IMR-90 (cell line): ENCODE measurements at regions not wholly inside any gene's neighbourhood (a gene's known extent, or its start where the extent isn't known, plus 50 kb on each side); places are given as distances from the start of the nearest gene placed in this dataset.

Experiments used
- ATAC-seq: fragments of 200-7000 bp; cut with Tn5 transposase; 2 replicates; pipeline ENCODE4 v1.9.1; 2020; ENCODE audit warnings: low read depth, mild to moderate bottlenecking, moderate library complexity
- BruUV-seq: library from RNA; stranded (reverse); fragments of 400-500 nt; replicated peaks from 2 replicates; lab custom pipeline; 2021; lab: Mats Ljungman, UMichigan
- CTCF ChIA-PET: fragments of 300-600 bp; formaldehyde crosslinking; extraction: SDS; loops from one replicate; lab custom pipeline; 2021; ENCODE audit warnings: antibody characterized with exemption; lab: Yijun Ruan, JAX
- POLR2A ChIA-PET: fragments of 300-600 bp; sonication (Branson Sonifier 250); formaldehyde crosslinking; loops from one replicate; lab custom pipeline; 2022; ENCODE audit warnings: antibody characterized with exemption; ENCODE audit not compliant: unreplicated experiment; lab: Charles Lee
- DNase-seq: peaks from one replicate; pipeline ENCODE4 v3.0.0; 2013
- H2AFZ ChIP-seq: replicated peaks from 2 replicates; pipeline ENCODE3; 2013; ENCODE audit warnings: low read length, mild to moderate bottlenecking; ENCODE audit not compliant: poor library complexity
- H2AK5ac ChIP-seq: 2 replicates; pipeline ENCODE4 v1.6.1; 2013; ENCODE audit warnings: low read depth, low read length, inconsistent platforms
- H2AK9ac ChIP-seq: replicated peaks from 2 replicates; pipeline ENCODE3; 2013; ENCODE audit warnings: mild to moderate bottlenecking, low read depth, low read length, moderate library complexity; ENCODE audit not compliant: poor library complexity
- H2BK120ac ChIP-seq: 2 replicates; pipeline ENCODE4 v1.6.1; 2013; ENCODE audit warnings: low read depth, low read length, inconsistent platforms
- H2BK15ac ChIP-seq: 3 replicates; pipeline ENCODE4 v1.6.1; 2013; ENCODE audit warnings: low read depth, low read length, inconsistent platforms
- H2BK20ac ChIP-seq: 2 replicates; pipeline ENCODE4 v1.6.1; 2013; ENCODE audit warnings: low read depth, mild to moderate bottlenecking, inconsistent platforms, low read length, moderate library complexity
- H2BK5ac ChIP-seq: 2 replicates; pipeline ENCODE4 v1.6.1; 2013; ENCODE audit warnings: mild to moderate bottlenecking, low read depth, low read length, inconsistent platforms; ENCODE audit not compliant: poor library complexity, severe bottlenecking
- H3K14ac ChIP-seq: replicated peaks from 2 replicates; pipeline ENCODE4 v1.6.1; 2013; ENCODE audit warnings: low read depth, low read length, inconsistent platforms
- H3K18ac ChIP-seq: 2 replicates; pipeline ENCODE4 v1.6.1; 2013; ENCODE audit warnings: low read depth, low read length, control low read depth
- H3K23ac ChIP-seq: 2 replicates; pipeline ENCODE4 v1.6.1; 2013; ENCODE audit warnings: low read depth, low read length, inconsistent platforms
- H3K27ac ChIP-seq: 2 replicates; pipeline ENCODE4 v1.5.1; 2013; ENCODE audit warnings: mild to moderate bottlenecking, control low read depth, low read length; ENCODE audit not compliant: insufficient read depth
- H3K27me3 ChIP-seq: 2 replicates; pipeline ENCODE4 v1.6.1; 2013; ENCODE audit warnings: low read length; ENCODE audit not compliant: control insufficient read depth, insufficient read depth
- H3K36me3 ChIP-seq: 2 replicates; pipeline ENCODE4 v1.6.1; 2013; ENCODE audit warnings: low read length, mixed read lengths; ENCODE audit not compliant: control insufficient read depth, insufficient read depth
- H3K4ac ChIP-seq: 2 replicates; pipeline ENCODE4 v1.6.1; 2013; ENCODE audit warnings: low read depth, low read length, inconsistent platforms
- H3K4me1 ChIP-seq: 2 replicates; pipeline ENCODE4 v1.6.1; 2013; ENCODE audit warnings: low read length, mixed read lengths; ENCODE audit not compliant: control insufficient read depth, insufficient read depth
- H3K4me2 ChIP-seq: 2 replicates; pipeline ENCODE4 v1.6.1; 2013; ENCODE audit warnings: low read depth, mild to moderate bottlenecking, control low read depth, low read length, moderate library complexity
- H3K4me3 ChIP-seq: 2 replicates; pipeline ENCODE4 v1.5.1; 2013; ENCODE audit warnings: low read depth, mild to moderate bottlenecking, control low read depth, low read length, moderate library complexity; ENCODE audit not compliant: insufficient read depth
- H3K56ac ChIP-seq: 2 replicates; pipeline ENCODE4 v1.6.1; 2013; ENCODE audit warnings: low read length, inconsistent platforms; ENCODE audit not compliant: insufficient read depth; ENCODE audit errors: extremely low read depth
- H3K79me1 ChIP-seq, 2 experiments: 2 replicates each; pipeline ENCODE4 v1.6.1; 2013; ENCODE audit warnings: low read length in 2 of 2, inconsistent platforms in 1 of 2, low read depth in 1 of 2
- H3K9ac ChIP-seq: 2 replicates; pipeline ENCODE4 v1.6.1; 2013; ENCODE audit warnings: low read depth, low read length, control low read depth
- H3K9me1 ChIP-seq: 2 replicates; pipeline ENCODE4 v1.6.1; 2013; ENCODE audit warnings: low read length, inconsistent platforms; ENCODE audit not compliant: insufficient read depth
- H3K9me3 ChIP-seq: 2 replicates; pipeline ENCODE4 v1.6.1; 2013; ENCODE audit warnings: low read length; ENCODE audit not compliant: control insufficient read depth, insufficient read depth
- H4K20me1 ChIP-seq: 2 replicates; pipeline ENCODE4 v1.6.1; 2013; ENCODE audit warnings: low read length, inconsistent platforms; ENCODE audit not compliant: insufficient read depth
- H4K5ac ChIP-seq: 2 replicates; pipeline ENCODE4 v1.6.1; 2013; ENCODE audit warnings: mild to moderate bottlenecking, low read depth, low read length, control low read depth
- H4K8ac ChIP-seq, 2 experiments: 2 replicates each; pipeline ENCODE4 v1.6.1; 2013; ENCODE audit warnings: low read depth in 2 of 2, low read length in 2 of 2, control low read depth in 1 of 2, inconsistent platforms in 1 of 2
- H4K91ac ChIP-seq: 2 replicates; pipeline ENCODE4 v1.6.1; 2013; ENCODE audit warnings: low read depth, low read length, inconsistent platforms; ENCODE audit not compliant: insufficient read depth
- BHLHE40 ChIP-seq: fragments of 150-350 bp; IDR thresholded peaks from 2 replicates; pipeline ENCODE4 v1.6.1; 2016; ENCODE audit warnings: mild to moderate bottlenecking, low read depth, low read length
- CEBPB ChIP-seq: IDR thresholded peaks from 2 replicates; pipeline ENCODE4 v1.6.1; 2012; ENCODE audit warnings: low read depth, low read length, improper control_type of control experiment
- CHD1 ChIP-seq: IDR thresholded peaks from 2 replicates; pipeline ENCODE4 v1.6.1; 2012; ENCODE audit warnings: low read depth, low read length, improper control_type of control experiment
- ELK1 ChIP-seq: fragments of 150-350 bp; IDR thresholded peaks from 2 replicates; pipeline ENCODE4 v1.6.1; 2016; ENCODE audit warnings: low read depth, mild to moderate bottlenecking, low read length, moderate library complexity, borderline replicate concordance
- FOS ChIP-seq: fragments of 150-350 bp; IDR thresholded peaks from 2 replicates; pipeline ENCODE4 v1.6.1; 2016; ENCODE audit warnings: low read depth, low read length
- MAFK ChIP-seq: IDR thresholded peaks from 2 replicates; pipeline ENCODE4 v1.6.1; 2012; ENCODE audit warnings: low read depth, low read length, improper control_type of control experiment
- MAZ ChIP-seq: IDR thresholded peaks from 2 replicates; pipeline ENCODE4 v1.6.1; 2012; ENCODE audit warnings: low read depth, mild to moderate bottlenecking, low read length, improper control_type of control experiment, moderate library complexity, borderline replicate concordance
- MXI1 ChIP-seq: IDR thresholded peaks from 2 replicates; pipeline ENCODE4 v1.6.1; 2012; ENCODE audit warnings: low read depth, mild to moderate bottlenecking, low read length, moderate library complexity, borderline replicate concordance
- NFE2L2 ChIP-seq: fragments of 150-350 bp; IDR thresholded peaks from 2 replicates; pipeline ENCODE4 v1.6.1; 2016; ENCODE audit warnings: low read depth, mild to moderate bottlenecking, low read length
- POLR2A ChIP-seq: IDR thresholded peaks from 2 replicates; pipeline ENCODE4 v1.6.1; 2012; ENCODE audit warnings: mild to moderate bottlenecking, low read depth, low read length
- RAD21 ChIP-seq: IDR thresholded peaks from 2 replicates; pipeline ENCODE4 v1.6.1; 2012; ENCODE audit warnings: low read length, improper control_type of control experiment
- RCOR1 ChIP-seq: IDR thresholded peaks from 2 replicates; pipeline ENCODE4 v1.6.1; 2012; ENCODE audit warnings: mild to moderate bottlenecking, low read length, improper control_type of control experiment; ENCODE audit not compliant: insufficient replicate concordance
- RFX5 ChIP-seq: IDR thresholded peaks from 2 replicates; pipeline ENCODE4 v1.8.0; 2012; ENCODE audit warnings: low read depth, mild to moderate bottlenecking, low read length, moderate library complexity
- SMC3 ChIP-seq: fragments of 150-350 bp; IDR thresholded peaks from 2 replicates; pipeline ENCODE4 v1.6.1; 2016; ENCODE audit warnings: low read depth, mild to moderate bottlenecking, antibody characterized with exemption, low read length, moderate library complexity
- USF2 ChIP-seq: fragments of 150-350 bp; IDR thresholded peaks from 2 replicates; pipeline ENCODE4 v1.6.1; 2017; ENCODE audit warnings: mild to moderate bottlenecking, antibody characterized with exemption, low read length, low read depth
- WGBS, 2 experiments: methylation state at CpG; one replicate each; pipeline versions ENCODE4 v1.1.5 to v1.1.7; 2013; ENCODE audit warnings: missing lambda C conversion rate in 2 of 2; ENCODE audit not compliant: insufficient read length in 1 of 2; ENCODE audit errors: extremely low coverage in 2 of 2; 5-methylcytosine and 5-hydroxymethylcytosine counted together
- dilution Hi-C: fragments of 300-500 bp; cut with HindIII; formaldehyde crosslinking; loops from one replicate; pipeline ENCODE4 v1.14.3; 2018; ENCODE audit warnings: low sequenced_read_pairs; ENCODE audit not compliant: unreplicated experiment
- in situ Hi-C: fragments of 300-500 bp; cut with MboI; formaldehyde crosslinking; loops from 3 replicates; pipeline ENCODE4 v1.14.3; 2019; ENCODE audit warnings: low sequenced_read_pairs, inconsistent platforms, mixed read lengths
- intact Hi-C: fragments of 100-400 bp; cut with micrococcal nuclease; formaldehyde crosslinking; loops from 2 replicates; pipeline ENCODE4 v1.10.0; 2022

GRCh38 chr20:51886341-51886740 lies 84.0 kb upstream of the SALL4 start:
- CTCF ChIA-PET = interaction anchor here (0.5 kb wide), 1 partner anchor 23 kb away, joined by 3 read pairs; no protein-coding TSS in a partner anchor
- in situ Hi-C loops (no loop called here), intact Hi-C loops (no loop called here), dilution Hi-C loops (no loop called here)
- Histone ChIP-seq H3K27me3 (peaks cover 10% of the 10 kb centered on the region), H3K56ac (no peak overlapping the region), H3K18ac (no peak overlapping the region), H2BK5ac (no peak overlapping the region), H3K4ac (no peak overlapping the region), H3K4me3 (no peak overlapping the region), H2AK5ac (no peak overlapping the region), H2AK9ac (no peak overlapping the region), H4K91ac (no peak overlapping the region), H3K4me1 (no peaks in the 10 kb centered on the region), H3K79me1 (no peaks in the 10 kb centered on the region), H3K14ac (no peak overlapping the region), H4K5ac (no peak overlapping the region), H3K9me3 (no peaks in the 10 kb centered on the region), H3K27ac (no peak overlapping the region), H3K36me3 (no peaks in the 10 kb centered on the region), H3K9ac (no peak overlapping the region), H2BK20ac (no peak overlapping the region), H3K9me1 (no peaks in the 10 kb centered on the region), H4K8ac (no peak overlapping the region), H2AFZ (no peak overlapping the region), H2BK120ac (no peak overlapping the region), H4K20me1 (no peaks in the 10 kb centered on the region), H3K4me2 (no peak overlapping the region), H2BK15ac (no peak overlapping the region), H3K23ac (no peak overlapping the region)
- BruUV-seq = no TSS peak
- WGBS, 2 experiments = no CpG with 5 or more reads among the region's 2 CpGs
- no peak for DNase-seq
- TF ChIP-seq CEBPB (no peak), BHLHE40 (no peak), CHD1 (no peak), RAD21 (no peak), ELK1 (no peak), MAFK (no peak), RCOR1 (no peak), USF2 (no peak), FOS (no peak), MXI1 (no peak), POLR2A (no peak), MAZ (no peak), RFX5 (no peak), NFE2L2 (no peak), SMC3 (no peak)
- POLR2A ChIA-PET = no interaction called here
- ATAC-seq = no peak
